Astrocyte (in vitro differentiated cells and primary cell): ENCODE measurements at regions not wholly inside any gene's neighbourhood (a gene's known extent, or its start where the extent isn't known, plus 50 kb on each side); places are given as distances from the start of the nearest gene placed in this dataset.

Experiments
- EZH2 ChIP-seq: IDR thresholded peaks from 2 replicates; pipeline ENCODE4 v1.6.1; 2012; ENCODE audit warnings: mild to moderate bottlenecking, low read length, inconsistent platforms; ENCODE audit not compliant: insufficient read depth
- TF ChIP-seq, protein P1 (sequence below): IDR thresholded peaks from 2 replicates; pipeline ENCODE4 v1.5.1; 2011; ENCODE audit warnings: low read depth, mild to moderate bottlenecking, inconsistent platforms, low read length, moderate library complexity; ENCODE audit not compliant: insufficient read depth

DNA sequence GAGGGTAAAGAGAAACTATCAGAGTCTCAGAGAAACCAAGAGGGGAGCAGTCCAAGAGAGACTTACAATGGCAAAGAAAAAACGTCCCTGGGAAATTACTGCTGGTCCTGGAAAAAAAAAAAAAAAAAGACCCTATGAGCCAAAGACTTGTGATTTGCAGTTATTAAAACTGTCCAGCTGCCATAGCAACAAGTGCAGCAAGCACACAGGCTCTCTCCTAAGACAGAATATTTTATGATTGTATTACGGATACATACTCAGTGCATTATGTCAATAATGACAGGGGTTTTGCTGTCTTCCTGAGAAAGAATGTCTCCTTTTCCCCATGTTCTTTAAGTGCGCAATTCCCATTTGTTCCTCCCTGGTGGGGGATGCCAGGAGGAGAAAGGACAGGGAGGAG lies 178.5 kb downstream of the GPAM start:
- TF ChIP-seq, protein P1, sequence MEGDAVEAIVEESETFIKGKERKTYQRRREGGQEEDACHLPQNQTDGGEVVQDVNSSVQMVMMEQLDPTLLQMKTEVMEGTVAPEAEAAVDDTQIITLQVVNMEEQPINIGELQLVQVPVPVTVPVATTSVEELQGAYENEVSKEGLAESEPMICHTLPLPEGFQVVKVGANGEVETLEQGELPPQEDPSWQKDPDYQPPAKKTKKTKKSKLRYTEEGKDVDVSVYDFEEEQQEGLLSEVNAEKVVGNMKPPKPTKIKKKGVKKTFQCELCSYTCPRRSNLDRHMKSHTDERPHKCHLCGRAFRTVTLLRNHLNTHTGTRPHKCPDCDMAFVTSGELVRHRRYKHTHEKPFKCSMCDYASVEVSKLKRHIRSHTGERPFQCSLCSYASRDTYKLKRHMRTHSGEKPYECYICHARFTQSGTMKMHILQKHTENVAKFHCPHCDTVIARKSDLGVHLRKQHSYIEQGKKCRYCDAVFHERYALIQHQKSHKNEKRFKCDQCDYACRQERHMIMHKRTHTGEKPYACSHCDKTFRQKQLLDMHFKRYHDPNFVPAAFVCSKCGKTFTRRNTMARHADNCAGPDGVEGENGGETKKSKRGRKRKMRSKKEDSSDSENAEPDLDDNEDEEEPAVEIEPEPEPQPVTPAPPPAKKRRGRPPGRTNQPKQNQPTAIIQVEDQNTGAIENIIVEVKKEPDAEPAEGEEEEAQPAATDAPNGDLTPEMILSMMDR = no peak
- no peak for TF ChIP-seq EZH2
